ENCODE measurements at regions not wholly inside any gene's neighbourhood (a gene's known extent, or its start where the extent isn't known, plus 50 kb on each side); places are given as distances from the start of the nearest gene placed in this dataset.
"Not testable (repeated sequence)": the region's sequence is repeated elsewhere in the genome, so short reads cannot be mapped to it uniquely, and the experiment has no call there.

DNA sequence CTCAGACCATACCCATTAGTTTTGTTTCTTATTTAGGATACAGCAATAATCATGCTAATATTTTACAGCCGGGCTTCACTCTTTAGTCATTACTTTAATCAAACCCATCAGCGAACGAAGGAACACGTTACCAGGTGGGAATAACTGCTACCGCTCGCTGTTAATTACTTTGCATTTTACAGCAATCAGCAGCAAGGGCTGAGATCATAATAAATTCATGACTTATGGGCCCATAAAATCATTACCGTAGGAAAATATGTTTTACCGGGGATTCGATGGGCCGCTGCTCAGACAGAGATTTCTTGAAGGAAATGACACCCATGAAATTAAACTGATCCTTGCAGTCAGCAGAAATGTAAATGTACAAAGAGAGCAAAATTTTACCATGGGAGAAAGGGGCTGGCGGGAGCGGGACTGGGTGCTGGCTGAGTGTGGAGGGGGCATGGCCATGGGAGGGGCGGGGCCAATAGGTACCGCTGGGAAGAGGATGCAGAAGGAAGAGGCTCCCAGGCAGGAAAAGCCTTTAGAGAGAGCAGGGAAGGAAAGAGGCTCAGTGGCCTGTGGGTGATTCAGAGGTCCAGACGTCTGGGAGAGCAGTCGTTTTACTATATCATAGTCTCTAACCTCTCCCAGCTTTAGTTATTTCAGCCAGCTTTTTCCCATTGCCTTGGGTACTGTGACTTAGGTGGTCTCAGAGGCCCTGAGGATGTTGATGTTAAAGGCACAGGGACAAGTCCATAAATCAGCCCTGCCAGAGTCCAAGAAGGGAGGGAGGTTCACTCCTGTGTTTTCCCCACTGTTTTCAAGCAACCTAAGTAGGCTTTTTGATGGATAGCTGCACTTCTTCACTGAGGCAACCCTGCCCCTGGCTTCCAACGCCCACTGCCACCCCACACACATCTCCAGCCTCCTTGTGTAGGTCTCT lies 258.9 kb downstream of the SEC16B start:
- DNase-seq: no peak

DNA sequence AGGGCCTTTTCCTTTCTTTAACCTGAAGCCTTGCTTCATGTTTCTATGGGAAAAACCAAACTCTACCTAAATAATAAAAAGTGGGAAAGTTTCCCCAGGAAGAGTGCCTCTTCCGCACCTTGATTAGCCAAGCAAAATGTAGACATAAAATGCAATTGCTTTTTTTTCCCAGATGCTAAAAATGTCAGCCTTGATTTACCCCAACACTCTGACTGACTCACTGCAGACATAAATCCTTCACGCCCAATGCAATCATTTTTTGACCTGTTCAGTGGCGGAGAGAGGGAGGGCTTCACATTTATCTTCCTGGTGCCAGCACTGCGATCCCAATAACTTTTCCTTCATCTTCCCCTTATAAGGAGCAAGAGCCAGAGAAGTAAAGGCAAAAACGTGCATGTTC lies 261.5 kb downstream of the SEC16B start:
- DNase-seq: no peak

GRCh38 chr1:177706977-177707376 lies 262.9 kb downstream of the SEC16B start:
- DNase-seq: no peak

GRCh38 chr1:177705839-177706238 lies 264.0 kb downstream of the SEC16B start:
- no peak for DNase-seq

GRCh38 chr1:177703888-177704446 lies 265.9 kb downstream of the SEC16B start:
- no peak for DNase-seq

GRCh38 chr1:177701654-177702353 lies 268.1 kb downstream of the SEC16B start:
- DNase-seq: no peak

DNA sequence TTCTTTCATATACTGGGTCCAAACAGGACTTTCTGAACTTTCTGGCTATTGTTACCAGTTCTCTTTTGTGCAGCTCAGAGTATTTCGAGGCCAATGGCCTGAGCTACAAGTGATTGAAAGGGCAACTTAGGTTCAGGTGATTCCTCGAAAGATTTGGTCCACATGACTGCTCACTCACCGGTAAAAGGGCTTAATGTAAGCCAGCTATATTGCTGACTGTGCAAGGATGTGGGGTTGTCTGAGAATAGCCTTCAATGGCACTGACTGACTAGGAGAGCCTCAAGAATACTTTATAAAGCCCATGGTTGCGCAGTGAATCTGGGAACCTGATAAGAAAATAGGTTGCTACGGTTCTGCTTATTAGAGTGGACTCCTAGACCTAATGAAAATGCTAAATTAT lies 269.0 kb downstream of the SEC16B start:
- no peak for DNase-seq

DNA sequence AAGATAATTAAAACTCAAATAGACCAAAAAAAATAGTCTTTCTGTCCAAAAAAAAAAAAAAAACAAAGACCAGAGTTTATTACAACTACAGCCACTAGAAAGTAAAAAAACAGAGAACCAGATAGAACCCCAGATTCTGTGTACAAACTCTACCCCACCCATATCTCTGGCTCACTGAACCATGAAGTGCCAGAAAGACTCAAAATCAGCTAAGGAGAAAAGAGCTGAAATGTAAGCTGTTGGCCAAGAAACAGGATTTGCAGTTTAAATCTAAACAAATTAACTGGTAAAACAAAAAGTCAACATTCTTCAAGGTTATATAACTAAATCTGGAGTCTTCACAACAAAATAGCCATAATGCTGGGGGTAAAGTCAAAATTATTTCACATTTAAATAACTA lies 278.9 kb downstream of the SEC16B start:
- DNase-seq: no peak

- no peak for DNase-seq
Measured at GRCh38 chr1:177687544-177687943, 282.3 kb downstream of the SEC16B start.

DNA sequence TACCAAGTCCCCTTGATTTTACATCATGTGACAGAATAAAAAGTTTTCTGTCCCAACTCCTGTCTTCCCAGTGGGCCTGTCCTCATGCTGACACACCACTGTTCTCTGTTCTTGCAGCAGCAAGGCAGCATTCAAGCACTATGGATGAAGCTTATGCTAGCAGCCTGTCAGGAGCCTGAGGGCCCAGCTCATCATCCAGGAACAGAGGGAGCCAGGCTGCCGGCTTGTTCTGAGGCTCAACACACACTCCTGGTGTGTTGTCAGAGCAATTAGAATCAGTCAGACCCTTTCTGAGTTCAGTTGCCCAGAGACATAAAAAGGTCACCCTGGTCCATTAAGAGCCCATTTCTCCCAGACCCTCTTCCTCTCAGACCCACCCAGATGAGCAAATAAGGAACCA lies 282.9 kb downstream of the SEC16B start:
- no peak for DNase-seq

DNA sequence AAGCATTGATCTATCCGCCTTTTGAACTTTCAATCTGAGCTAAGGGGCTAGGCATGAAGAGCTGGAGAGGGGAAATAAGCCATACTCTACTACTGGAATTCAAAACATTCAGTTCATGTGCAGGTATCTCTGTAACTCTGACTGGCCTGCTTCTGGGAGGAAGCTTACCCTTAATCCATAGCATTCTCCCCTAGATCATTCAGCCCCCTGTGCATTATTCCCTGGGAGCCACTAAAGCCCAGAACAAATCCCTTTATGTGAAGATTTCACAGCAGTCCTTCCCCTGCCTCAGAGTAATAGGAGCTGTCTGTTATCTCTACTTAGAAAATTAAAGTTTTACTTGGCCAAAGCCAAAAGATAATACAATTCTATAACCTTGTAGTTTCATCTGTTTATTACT lies 300.7 kb downstream of the SEC16B start:
- DNase-seq: no peak

- DNase-seq: no peak
Measured at GRCh38 chr1:177665935-177666334, 303.9 kb downstream of the SEC16B start.

- DNase-seq: not testable (repeated sequence)
Measured at GRCh38 chr1:177664742-177665141, 305.1 kb downstream of the SEC16B start.

DNA sequence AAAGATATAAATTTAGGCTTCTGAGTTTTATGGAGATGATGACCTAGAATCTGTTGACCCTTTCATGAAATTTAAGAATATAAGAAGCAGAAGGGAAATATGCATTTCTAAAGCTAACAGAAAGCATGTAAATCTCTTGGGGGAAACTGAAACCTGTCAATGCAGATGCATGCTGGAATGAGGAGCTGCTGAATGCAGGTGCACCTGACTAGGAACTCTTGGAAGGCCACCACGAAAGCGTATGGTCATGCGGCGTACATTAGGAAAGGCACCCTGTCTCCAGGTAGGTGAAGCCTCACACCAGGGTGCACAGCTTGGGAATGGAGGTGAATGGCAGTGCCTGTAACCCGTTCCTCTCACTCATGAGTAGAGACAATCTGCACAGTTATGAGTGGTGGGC lies 309.7 kb downstream of the SEC16B start:
- DNase-seq: no peak

GRCh38 chr1:177659281-177659680 lies 310.6 kb downstream of the SEC16B start:
- no peak for DNase-seq

- no peak for DNase-seq
Measured at GRCh38 chr1:177656598-177656997, 313.3 kb downstream of the SEC16B start.

DNA sequence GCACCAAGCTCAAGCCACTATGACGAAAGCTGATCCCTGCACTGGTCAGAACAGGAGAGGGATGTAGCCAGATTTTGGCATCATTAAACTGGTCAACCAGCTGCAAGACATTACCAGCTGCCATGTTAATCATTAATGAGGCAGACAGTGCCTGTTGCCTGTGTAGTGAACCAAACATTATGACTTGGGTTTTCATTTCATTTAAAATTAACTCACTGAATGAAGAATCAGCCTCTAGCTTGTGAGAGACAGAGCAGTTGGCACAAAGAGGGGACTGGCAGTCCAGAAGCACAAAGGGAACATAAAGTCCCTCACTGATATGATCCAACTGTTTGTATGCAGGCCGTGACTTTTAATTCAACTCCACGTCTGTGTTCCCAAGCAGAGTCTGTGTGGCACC lies 318.9 kb downstream of the SEC16B start:
- DNase-seq: no peak

GRCh38 chr1:177648731-177649265 lies 321.1 kb downstream of the SEC16B start:
- no peak for DNase-seq

- no peak for DNase-seq
Measured at GRCh38 chr1:177648138-177648537, 321.7 kb downstream of the SEC16B start.

DNA sequence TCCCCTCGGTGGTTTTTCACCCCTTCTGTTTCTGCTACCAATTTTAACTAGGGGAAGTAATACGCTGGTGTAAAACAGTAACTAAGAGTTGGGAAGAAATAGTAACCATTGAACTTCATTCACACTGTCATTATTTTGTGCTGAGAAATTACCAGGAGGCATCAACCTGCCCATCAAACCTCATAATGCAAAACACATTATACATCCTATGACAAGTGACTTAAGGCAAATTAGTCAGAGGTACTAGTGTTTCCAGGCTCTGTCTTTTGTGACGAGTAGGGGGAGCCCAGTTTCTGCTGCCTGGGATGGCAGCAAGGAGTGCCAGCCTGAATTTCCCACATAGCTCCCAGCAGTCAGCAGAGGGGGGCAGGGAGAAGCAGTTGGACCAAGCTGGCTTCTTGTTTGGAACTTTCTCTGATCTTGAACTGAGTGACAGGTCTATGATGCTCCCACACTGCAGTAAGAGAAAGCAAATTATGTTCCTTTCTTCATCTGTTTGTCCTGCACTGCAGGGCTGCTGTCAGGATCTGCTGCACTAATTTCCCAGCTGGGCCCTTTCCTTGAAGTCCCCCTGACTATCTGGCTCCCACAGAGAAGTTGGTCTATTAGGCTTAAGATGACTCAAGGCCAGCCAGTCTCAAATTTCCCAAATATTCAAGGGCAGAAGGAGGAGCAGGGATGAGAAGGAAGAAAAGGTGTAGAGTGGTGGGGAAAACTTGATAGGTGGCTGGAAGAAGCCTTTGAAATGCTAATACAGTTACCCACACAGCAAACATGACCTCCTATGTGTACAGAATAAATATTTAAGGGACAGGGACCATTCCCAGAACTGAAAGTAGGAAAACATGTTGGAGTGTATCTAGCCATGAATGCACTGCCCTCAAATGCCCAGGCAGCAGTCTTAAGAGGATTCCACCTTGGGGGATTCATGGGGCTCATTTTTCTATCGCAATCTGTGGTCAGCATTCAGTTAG lies 322.8 kb downstream of the SEC16B start:
- DNase-seq: no peak

- no peak for DNase-seq
Measured at GRCh38 chr1:177645491-177646190, 324.2 kb downstream of the SEC16B start.
